Kidney (tissue), 13 donors: ENCODE measurements at regions not wholly inside any gene's neighbourhood (a gene's known extent, or its start where the extent isn't known, plus 50 kb on each side); places are given as distances from the start of the nearest gene placed in this dataset.
A peak's percentile ranks its signal among the peaks of the same experiment; 100 is the strongest.

Experiments
- DNase-seq, 5 donors: peaks; one replicate each; pipeline ENCODE4 v3.0.0-alpha.2; 2013 to 2020
- FAIRE-seq: peaks from 2 replicates; lab custom pipeline; 2012; peaks lifted over from hg19 to GRCh38; lab: Jason Lieb, UNC
- H3K27ac ChIP-seq, 2 donors: one replicate each; pipeline ENCODE4 v1.7.0; 2013; ENCODE audit warnings: low read depth in 2 of 2, low read length in 2 of 2, inconsistent platforms in 1 of 2
- H3K27me3 ChIP-seq: one replicate; pipeline ENCODE4 v1.7.1; 2013; ENCODE audit warnings: low read length, inconsistent platforms; ENCODE audit not compliant: control insufficient read depth, insufficient read depth
- H3K36me3 ChIP-seq, 3 donors: one replicate each; pipeline versions ENCODE4 v1.7.0 to v1.7.1; 2013; ENCODE audit warnings: low read length in 3 of 3, control low read depth in 1 of 3, inconsistent platforms in 1 of 3; ENCODE audit not compliant: insufficient read depth in 3 of 3, control insufficient read depth in 2 of 3
- H3K4me1 ChIP-seq, 3 donors: one replicate each; pipeline versions ENCODE4 v1.7.0 to v1.7.1; 2013; ENCODE audit warnings: low read length in 3 of 3, inconsistent platforms in 1 of 3, low read depth in 1 of 3; ENCODE audit not compliant: control insufficient read depth in 2 of 3, insufficient read depth in 2 of 3
- H3K4me3 ChIP-seq, 3 donors: one replicate each; pipeline versions ENCODE4 v1.7.0 to v1.8.1; 2013; ENCODE audit warnings: low read length in 3 of 3, control low read depth in 1 of 3, inconsistent platforms in 1 of 3
- H3K9ac ChIP-seq, 3 donors: one replicate each; pipeline versions ENCODE4 v1.7.0 to v1.7.1; 2013; ENCODE audit warnings: low read length in 3 of 3, control low read depth in 1 of 3, inconsistent platforms in 1 of 3
- H3K9me3 ChIP-seq, 3 donors: one replicate each; pipeline versions ENCODE4 v1.7.0 to v1.7.1; 2013; ENCODE audit warnings: low read length in 3 of 3, control low read depth in 1 of 3, inconsistent platforms in 1 of 3; ENCODE audit not compliant: control insufficient read depth in 2 of 3, insufficient read depth in 1 of 3
- CTCF ChIP-seq: IDR thresholded peaks from 3 replicates; pipeline ENCODE4 v1.5.1; 2012; ENCODE audit warnings: mild to moderate bottlenecking, moderate library complexity, borderline replicate concordance; ENCODE audit not compliant: insufficient read depth; ENCODE audit errors: extremely low read depth
- intact Hi-C: fragments of 100-400 bp; cut with DNase I; formaldehyde crosslinking; loops from one replicate; pipeline ENCODE4 v1.11.1; 2022
- donor health status: control.
- donor health status: control.
- donor health status: control.
- donor health status: control.
- donor health status: control.
- donor health status: DM: yes; HTN: yes; CAD: no.
- donor health status: Normal renal cell carcinoma (clear cell type).

GRCh38 chr12:97681612-97682504 is 219.3 kb downstream of the RMST start:
- Histone ChIP-seq H3K9ac (no peak overlapping the region), H3K4me1 (no peaks in the 10 kb centered on the region), H3K27me3 (no peaks in the 10 kb centered on the region), H3K4me3 (no peak overlapping the region), H3K9me3 (no peaks in the 10 kb centered on the region), H3K27ac (no peak overlapping the region), H3K36me3 (no peaks in the 10 kb centered on the region)
- DNase-seq (peak in 2 of 5 donors; percentile 32 to 39), FAIRE-seq (no peak)
- intact Hi-C loops: no loop called here
- no peak for TF ChIP-seq CTCF

- FAIRE-seq: no peak
- Histone ChIP-seq H3K9me3 (no peaks in the 10 kb centered on the region), H3K27me3 (no peaks in the 10 kb centered on the region), H3K36me3 (no peaks in the 10 kb centered on the region), H3K9ac (no peak overlapping the region), H3K4me1 (no peaks in the 10 kb centered on the region), H3K27ac (no peak overlapping the region), H3K4me3 (no peak overlapping the region)
- no peak for TF ChIP-seq CTCF
- intact Hi-C loops: no loop called here
- DNase-seq: no peak
Measured at GRCh38 chr12:97685360-97685759, 222.8 kb downstream of the RMST start.

- no peak for FAIRE-seq
- intact Hi-C loops: no loop called here
- Histone ChIP-seq H3K27me3 (no peaks in the 10 kb centered on the region), H3K4me3 (no peak overlapping the region), H3K27ac (no peak overlapping the region), H3K9ac (no peak overlapping the region), H3K4me1 (no peaks in the 10 kb centered on the region), H3K36me3 (no peaks in the 10 kb centered on the region), H3K9me3 (no peaks in the 10 kb centered on the region)
- no peak for TF ChIP-seq CTCF
- no peak for DNase-seq
Measured at GRCh38 chr12:97701901-97702300, 239.3 kb downstream of the RMST start.
